CD4-positive, CD25-positive, alpha-beta regulatory T cell (primary cell): ENCODE measurements at regions not wholly inside any gene's neighbourhood (a gene's known extent, or its start where the extent isn't known, plus 50 kb on each side); places are given as distances from the start of the nearest gene placed in this dataset.

Experiments used
- ATAC-seq, 2 donors: fragments of 150-1000 bp; cut with Tn5 transposase; one replicate each; pipeline ENCODE4 v1.10.0; 2021; ENCODE audit warnings: low read depth in 2 of 2, moderate number of reproducible peaks in 2 of 2, moderate library complexity in 1 of 2
- DNase-seq, 3 donors: peaks; one replicate each; pipeline versions ENCODE4 v3.0.0 to v3.0.0-alpha.2; 2012 to 2022; ENCODE audit warnings: mixed read lengths in 1 of 3
- H3K27ac ChIP-seq: one replicate; pipeline ENCODE4 v1.7.0; 2013; ENCODE audit warnings: mild to moderate bottlenecking, low read length; ENCODE audit not compliant: insufficient read depth, poor library complexity, severe bottlenecking
- H3K27me3 ChIP-seq: one replicate; pipeline ENCODE4 v1.7.0; 2013; ENCODE audit warnings: low read length; ENCODE audit not compliant: control insufficient read depth, insufficient read depth
- H3K36me3 ChIP-seq: one replicate; pipeline ENCODE4 v1.7.0; 2013; ENCODE audit warnings: mild to moderate bottlenecking, low read length, moderate library complexity; ENCODE audit not compliant: control insufficient read depth, insufficient read depth
- H3K4me1 ChIP-seq: 2 replicates; pipeline ENCODE4 v1.7.0; 2013; ENCODE audit warnings: mild to moderate bottlenecking, low read length; ENCODE audit not compliant: insufficient read depth, control insufficient read depth, poor library complexity, severe bottlenecking
- H3K4me3 ChIP-seq: one replicate; pipeline ENCODE4 v1.7.0; 2013; ENCODE audit warnings: low read depth, mild to moderate bottlenecking, low read length, moderate library complexity
- H3K9me3 ChIP-seq, 2 experiments: 1 replicate in 1 of 2; 2 replicates in 1 of 2; pipeline ENCODE4 v1.7.0; 2013; ENCODE audit warnings: low read length in 2 of 2, mild to moderate bottlenecking in 1 of 2, moderate library complexity in 1 of 2; ENCODE audit not compliant: control insufficient read depth in 2 of 2
- H3K27ac Mint-ChIP-seq, 3 donors: one replicate each; pipeline ENCODE4 v1.8.0; 2020 to 2022; ENCODE audit warnings: mild to moderate bottlenecking in 3 of 3, mixed read lengths in 3 of 3, moderate library complexity in 2 of 3
- H3K27me3 Mint-ChIP-seq: one replicate; pipeline ENCODE4 v1.8.0; 2022; ENCODE audit warnings: mild to moderate bottlenecking, mixed read lengths
- H3K36me3 Mint-ChIP-seq: one replicate; pipeline ENCODE4 v1.8.0; 2020; ENCODE audit warnings: mixed read lengths
- H3K4me1 Mint-ChIP-seq, 4 donors: one replicate each; pipeline ENCODE4 v1.8.0; 2020 to 2022; ENCODE audit warnings: mixed read lengths in 4 of 4, mild to moderate bottlenecking in 1 of 4
- H3K4me3 Mint-ChIP-seq, 4 donors: one replicate each; pipeline ENCODE4 v1.8.0; 2020 to 2022; ENCODE audit warnings: mild to moderate bottlenecking in 4 of 4, mixed read lengths in 4 of 4, moderate library complexity in 3 of 4
- H3K9me3 Mint-ChIP-seq, 7 donors: one replicate each; pipeline ENCODE4 v1.8.0; 2020 to 2022; ENCODE audit warnings: mixed read lengths in 7 of 7, mild to moderate bottlenecking in 3 of 7, moderate library complexity in 2 of 7

DNA sequence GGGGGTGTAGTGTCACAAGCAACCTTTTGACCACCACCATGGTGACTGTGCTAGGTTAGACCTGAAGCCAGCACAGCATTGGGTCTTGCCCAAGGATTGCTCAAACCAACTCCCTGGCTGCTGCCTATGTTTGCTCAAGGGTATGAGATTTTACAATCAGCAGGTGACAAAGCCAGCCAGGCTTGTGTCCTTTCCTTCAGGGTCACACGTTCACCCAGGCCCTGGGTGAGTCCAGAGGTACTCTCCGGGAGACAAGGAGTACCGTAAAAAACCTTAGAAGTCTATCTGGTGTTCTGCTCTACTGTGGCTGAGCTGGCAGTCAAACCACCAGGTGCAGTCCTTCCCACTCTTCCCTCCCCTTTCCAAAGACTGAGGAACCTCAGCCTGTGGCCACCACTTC lies 238.9 kb upstream of the MIS18BP1 start:
- H3K4me1 ChIP-seq: no peaks in the 10 kb centered on the region
- DNase-seq: no peak
- Mint-ChIP-seq H3K9me3 (peaks cover 0 to 23% (median 7%) of the 10 kb centered on the region in 7 donors), H3K36me3 (no peaks in the 10 kb centered on the region), H3K27me3 (no peaks in the 10 kb centered on the region), H3K27ac (no peak overlapping the region), H3K4me1 (no peaks in the 10 kb centered on the region), H3K4me3 (no peak overlapping the region)
- no peaks in the 10 kb centered on the region for H3K9me3 ChIP-seq
- H3K36me3 ChIP-seq: no peaks in the 10 kb centered on the region
- H3K4me3 ChIP-seq: no peak overlapping the region
- H3K27ac ChIP-seq: no peak overlapping the region
- ATAC-seq: no peak
- no peaks in the 10 kb centered on the region for H3K27me3 ChIP-seq

GRCh38 chr14:45486599-45486998 lies 233.6 kb upstream of the MIS18BP1 start:
- Histone ChIP-seq H3K4me3 (no peak overlapping the region), H3K4me1 (no peaks in the 10 kb centered on the region), H3K9me3 (no peaks in the 10 kb centered on the region), H3K27ac (no peak overlapping the region), H3K36me3 (no peaks in the 10 kb centered on the region), H3K27me3 (no peaks in the 10 kb centered on the region)
- Mint-ChIP-seq H3K4me1 (no peaks in the 10 kb centered on the region), H3K27ac (no peak overlapping the region), H3K27me3 (no peaks in the 10 kb centered on the region), H3K9me3 (peaks cover 0 to 40% (median 10%) of the 10 kb centered on the region in 7 donors), H3K36me3 (no peaks in the 10 kb centered on the region), H3K4me3 (no peak overlapping the region)
- no peak for DNase-seq
- ATAC-seq: no peak

DNA sequence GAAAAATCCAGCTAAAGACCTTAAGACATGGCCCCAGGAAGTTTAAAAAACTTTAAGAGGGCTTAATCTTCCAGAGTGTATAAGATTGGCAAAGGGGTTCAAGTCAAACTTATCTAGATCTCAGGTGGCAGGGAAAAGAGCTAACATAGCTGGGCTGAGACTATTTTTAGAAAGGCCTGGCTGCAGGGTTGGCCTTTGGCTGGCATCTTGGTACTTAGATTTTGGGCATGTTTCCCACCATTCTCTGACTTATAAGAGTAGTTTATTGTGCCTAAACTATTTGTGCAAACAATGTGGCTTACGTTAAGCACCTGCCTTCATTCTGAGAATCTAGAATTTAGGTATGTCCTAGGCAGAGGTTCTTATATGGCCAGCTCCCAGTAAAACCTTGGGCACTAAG lies 214.0 kb upstream of the MIS18BP1 start:
- Mint-ChIP-seq H3K27ac (no peak overlapping the region), H3K36me3 (no peaks in the 10 kb centered on the region), H3K9me3 (peaks cover 0 to 20% (median 4%) of the 10 kb centered on the region in 7 donors), H3K27me3 (no peaks in the 10 kb centered on the region), H3K4me3 (no peak overlapping the region), H3K4me1 (no peaks in the 10 kb centered on the region)
- Histone ChIP-seq H3K27me3 (no peaks in the 10 kb centered on the region), H3K36me3 (no peaks in the 10 kb centered on the region), H3K4me3 (no peak overlapping the region), H3K4me1 (no peaks in the 10 kb centered on the region), H3K27ac (no peak overlapping the region), H3K9me3 (no peaks in the 10 kb centered on the region)
- no peak for ATAC-seq
- DNase-seq: no peak

- no peak for DNase-seq
- H3K27me3 Mint-ChIP-seq: no peaks in the 10 kb centered on the region
- no peaks in the 10 kb centered on the region for H3K36me3 ChIP-seq
- no peaks in the 10 kb centered on the region for H3K4me1 Mint-ChIP-seq
- H3K4me3 Mint-ChIP-seq: no peak overlapping the region
- no peaks in the 10 kb centered on the region for H3K4me1 ChIP-seq
- H3K27me3 ChIP-seq: no peaks in the 10 kb centered on the region
- H3K36me3 Mint-ChIP-seq: no peaks in the 10 kb centered on the region
- peaks cover 0 to 15% (median 5%) of the 10 kb centered on the region in 7 donors for H3K9me3 Mint-ChIP-seq
- no peak overlapping the region for H3K27ac Mint-ChIP-seq
- no peaks in the 10 kb centered on the region for H3K9me3 ChIP-seq
- ATAC-seq: no peak
- no peak overlapping the region for H3K4me3 ChIP-seq
- no peak overlapping the region for H3K27ac ChIP-seq
These were observed 181.2 kb upstream of the MIS18BP1 start for GRCh38 chr14:45434221-45434620.

- no peaks in the 10 kb centered on the region for H3K4me1 Mint-ChIP-seq
- H3K9me3 ChIP-seq: peaks cover 3 to 4% of the 10 kb centered on the region in 2 experiments
- no peaks in the 10 kb centered on the region for H3K36me3 Mint-ChIP-seq
- no peak overlapping the region for H3K4me3 ChIP-seq
- H3K4me1 ChIP-seq: no peaks in the 10 kb centered on the region
- no peaks in the 10 kb centered on the region for H3K36me3 ChIP-seq
- H3K27ac Mint-ChIP-seq: no peak overlapping the region
- H3K27me3 ChIP-seq: no peaks in the 10 kb centered on the region
- ATAC-seq (no peak), DNase-seq (peak in 1 of 3 donors; percentile 40)
- no peak overlapping the region for H3K27ac ChIP-seq
- no peak overlapping the region for H3K4me3 Mint-ChIP-seq
- peaks cover 0 to 17% (median 5%) of the 10 kb centered on the region in 7 donors for H3K9me3 Mint-ChIP-seq
- H3K27me3 Mint-ChIP-seq: no peaks in the 10 kb centered on the region
These were observed 173.8 kb upstream of the MIS18BP1 start for GRCh38 chr14:45426685-45427282.

DNA sequence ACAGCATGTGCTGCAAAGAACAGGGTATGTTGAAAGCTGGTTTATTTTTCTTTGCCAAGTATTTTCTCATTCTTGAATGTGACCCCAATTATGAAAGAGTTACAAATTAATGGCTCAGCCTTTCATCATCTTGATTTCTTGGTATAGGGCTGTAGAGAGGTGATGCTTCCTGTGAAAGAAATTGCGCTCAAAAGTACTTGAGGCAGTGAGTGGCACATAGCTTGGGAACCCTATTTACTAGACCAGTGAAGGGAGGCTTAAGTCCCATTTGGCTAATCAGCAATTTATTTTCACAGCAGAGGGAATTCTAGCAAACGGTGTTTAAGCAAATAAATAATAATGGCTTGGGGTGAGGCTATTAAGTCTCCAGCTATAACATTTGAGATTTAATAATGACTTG lies 153.9 kb upstream of the MIS18BP1 start:
- H3K4me3 ChIP-seq: no peak overlapping the region
- no peaks in the 10 kb centered on the region for H3K27me3 Mint-ChIP-seq
- no peaks in the 10 kb centered on the region for H3K4me1 ChIP-seq
- no peak overlapping the region for H3K4me3 Mint-ChIP-seq
- peaks cover 0 to 2% (median 0%) of the 10 kb centered on the region in 7 donors for H3K9me3 Mint-ChIP-seq
- H3K9me3 ChIP-seq: no peaks in the 10 kb centered on the region
- no peak overlapping the region for H3K27ac ChIP-seq
- ATAC-seq (no peak), DNase-seq (no peak)
- no peaks in the 10 kb centered on the region for H3K4me1 Mint-ChIP-seq
- no peak overlapping the region for H3K27ac Mint-ChIP-seq
- H3K27me3 ChIP-seq: no peaks in the 10 kb centered on the region
- H3K36me3 Mint-ChIP-seq: no peaks in the 10 kb centered on the region
- H3K36me3 ChIP-seq: no peaks in the 10 kb centered on the region

DNA sequence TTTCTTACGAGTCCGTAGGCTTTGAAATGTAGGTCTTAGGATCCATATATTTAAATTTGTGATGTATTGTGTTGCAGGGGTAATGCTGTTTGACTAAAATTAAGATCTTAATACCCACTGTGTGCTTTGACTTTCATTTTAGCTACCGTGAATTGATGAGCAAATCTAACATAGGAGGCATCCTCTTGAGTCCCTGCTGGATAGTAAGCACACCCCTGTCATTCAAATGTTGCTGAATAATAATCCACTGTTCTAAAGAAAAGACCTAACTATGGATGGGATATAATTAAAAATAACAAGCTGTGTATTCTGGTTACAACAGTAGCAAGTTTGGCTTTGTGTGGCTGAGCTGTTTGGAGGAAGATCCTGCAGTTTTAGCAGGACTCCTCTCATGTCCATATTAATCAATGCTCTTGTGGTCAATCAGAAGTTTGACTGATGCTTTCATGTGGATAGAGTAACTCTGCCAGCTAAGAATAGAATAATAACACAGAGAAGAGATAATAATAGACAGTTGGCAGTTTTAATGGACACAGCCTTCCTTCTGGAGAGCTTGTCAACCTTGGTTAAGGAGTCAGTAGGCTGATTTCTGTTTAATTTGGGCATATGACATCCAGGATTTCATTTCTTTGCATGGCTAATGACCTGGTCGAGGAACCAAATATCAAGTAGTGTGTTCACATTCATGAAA lies 148.1 kb upstream of the MIS18BP1 start:
- Histone ChIP-seq H3K9me3 (no peaks in the 10 kb centered on the region), H3K36me3 (no peaks in the 10 kb centered on the region), H3K4me3 (no peak overlapping the region), H3K4me1 (no peaks in the 10 kb centered on the region), H3K27me3 (no peaks in the 10 kb centered on the region), H3K27ac (no peak overlapping the region)
- Mint-ChIP-seq H3K4me3 (no peak overlapping the region), H3K4me1 (no peaks in the 10 kb centered on the region), H3K27me3 (no peaks in the 10 kb centered on the region), H3K27ac (no peak overlapping the region), H3K9me3 (peaks cover 0 to 10% (median 0%) of the 10 kb centered on the region in 7 donors), H3K36me3 (no peaks in the 10 kb centered on the region)
- ATAC-seq (no peak), DNase-seq (no peak)

DNA sequence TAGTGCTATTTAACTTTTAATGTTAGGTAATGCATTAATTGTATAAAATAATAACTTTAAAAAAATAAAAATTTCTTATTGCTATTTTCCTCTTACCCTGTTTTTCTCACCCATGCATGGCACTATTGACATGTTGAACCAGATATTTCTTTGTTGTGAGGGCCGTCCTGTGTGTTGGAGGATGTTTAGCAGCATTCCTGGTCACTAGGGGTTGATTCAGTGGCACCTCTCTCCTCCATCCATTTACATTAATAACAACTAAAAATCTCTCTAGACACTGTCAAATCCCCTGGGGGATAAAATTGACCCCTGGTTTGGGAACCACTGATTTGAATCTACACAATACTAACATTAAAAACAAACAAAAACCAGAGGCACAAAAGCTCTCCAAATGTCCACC lies 147.5 kb upstream of the MIS18BP1 start:
- DNase-seq (no peak), ATAC-seq (no peak)
- Histone ChIP-seq H3K9me3 (no peaks in the 10 kb centered on the region), H3K4me1 (no peaks in the 10 kb centered on the region), H3K4me3 (no peak overlapping the region), H3K36me3 (no peaks in the 10 kb centered on the region), H3K27me3 (no peaks in the 10 kb centered on the region), H3K27ac (no peak overlapping the region)
- no peaks in the 10 kb centered on the region for H3K36me3 Mint-ChIP-seq
- no peaks in the 10 kb centered on the region for H3K27me3 Mint-ChIP-seq
- H3K4me3 Mint-ChIP-seq: no peak overlapping the region
- H3K9me3 Mint-ChIP-seq: peaks cover 0 to 10% (median 0%) of the 10 kb centered on the region in 7 donors
- H3K4me1 Mint-ChIP-seq: no peaks in the 10 kb centered on the region
- H3K27ac Mint-ChIP-seq: no peak overlapping the region
